ENCODE measurements at regions not wholly inside any gene's neighbourhood (a gene's known extent, or its start where the extent isn't known, plus 50 kb on each side); places are given as distances from the start of the nearest gene placed in this dataset.
"Not testable (repeated sequence)": the region's sequence is repeated elsewhere in the genome, so short reads cannot be mapped to it uniquely, and the experiment has no call there.

DNA sequence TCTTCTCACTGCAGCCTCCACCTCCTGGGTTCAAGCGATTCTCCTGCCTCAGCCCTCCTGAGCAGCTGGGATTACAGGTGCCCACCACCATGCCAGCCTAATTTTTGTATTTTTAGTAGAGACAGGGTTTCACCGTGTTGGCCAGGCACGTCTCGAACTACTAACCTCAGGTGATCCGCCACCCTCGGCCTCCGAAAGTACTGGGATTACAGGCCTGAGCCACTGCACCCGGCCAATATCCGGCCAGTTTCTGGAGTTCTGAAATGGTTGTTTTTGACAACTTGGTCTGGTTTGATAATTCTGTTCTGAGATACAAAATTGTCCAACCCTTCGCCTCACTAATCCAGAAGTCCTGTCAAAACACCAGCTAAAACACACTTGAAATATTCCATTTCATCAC, 667.0 kb downstream of the BRINP3 start:
- not testable (repeated sequence) for DNase-seq

GRCh38 chr1:189811960-189812359, 665.7 kb downstream of the BRINP3 start:
- no peak for DNase-seq

DNA sequence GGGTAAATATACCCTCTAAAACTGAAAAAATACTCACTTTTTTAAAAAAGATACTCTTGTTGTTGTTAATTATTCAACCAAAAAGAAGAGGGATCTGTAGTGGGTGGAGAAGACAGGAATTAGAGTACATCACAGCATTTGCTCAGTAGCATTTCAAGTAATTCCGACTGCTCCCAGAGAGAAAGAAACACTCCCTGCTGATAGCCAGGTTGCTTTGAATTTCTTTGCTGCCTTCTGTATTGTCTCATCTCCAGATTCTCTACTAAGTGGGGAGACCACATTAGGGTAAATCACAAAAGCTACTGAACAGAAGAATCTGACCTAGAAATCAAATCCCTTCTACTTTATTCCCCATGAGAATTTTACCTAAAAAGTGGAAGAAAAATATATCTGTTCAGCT, 661.1 kb downstream of the BRINP3 start:
- DNase-seq, result no peak

DNA sequence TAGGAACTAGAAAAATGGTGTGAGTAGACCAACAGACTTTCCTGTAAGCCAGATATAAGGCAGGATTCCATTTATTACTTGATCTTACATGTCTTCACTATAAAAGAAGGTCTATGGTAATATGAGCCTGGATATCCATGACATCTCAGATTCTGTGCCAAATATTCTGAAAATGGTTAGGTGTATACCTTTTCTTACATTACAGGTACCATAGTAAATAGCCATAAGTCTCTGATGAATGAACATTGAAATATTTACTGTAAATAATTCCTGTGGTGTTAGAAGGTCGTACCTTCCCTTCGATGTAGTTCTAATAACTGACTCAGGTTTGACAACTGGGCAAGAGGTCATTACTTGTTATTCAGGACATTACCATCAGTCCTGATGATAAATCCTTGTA, 657.9 kb downstream of the BRINP3 start:
- DNase-seq, result no peak

- no peak for DNase-seq
These were observed 655.8 kb downstream of the BRINP3 start for GRCh38 chr1:189821833-189822232.

GRCh38 chr1:189834813-189835212, 642.9 kb downstream of the BRINP3 start:
- DNase-seq, result no peak

DNA sequence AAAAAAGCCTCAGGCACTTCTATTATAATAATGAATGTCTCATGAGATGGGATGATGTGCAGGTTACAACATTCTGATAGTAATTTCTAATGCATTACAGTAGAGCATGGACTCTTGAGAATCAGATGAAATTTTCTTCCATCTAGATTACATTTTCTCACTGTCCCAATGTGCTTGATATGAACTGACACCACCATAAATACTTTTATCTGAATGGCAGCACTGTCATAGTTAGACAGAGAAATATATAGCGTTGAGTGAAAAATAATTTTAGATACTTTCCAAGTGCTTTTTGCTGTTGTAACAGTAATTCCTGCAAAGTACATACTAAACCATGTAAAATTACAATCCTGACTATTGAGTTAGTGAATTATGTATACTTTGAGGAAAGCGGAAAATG, 630.1 kb downstream of the BRINP3 start:
- DNase-seq, result no peak

- no peak for DNase-seq
These were observed 625.8 kb downstream of the BRINP3 start for GRCh38 chr1:189851806-189852367.

DNA sequence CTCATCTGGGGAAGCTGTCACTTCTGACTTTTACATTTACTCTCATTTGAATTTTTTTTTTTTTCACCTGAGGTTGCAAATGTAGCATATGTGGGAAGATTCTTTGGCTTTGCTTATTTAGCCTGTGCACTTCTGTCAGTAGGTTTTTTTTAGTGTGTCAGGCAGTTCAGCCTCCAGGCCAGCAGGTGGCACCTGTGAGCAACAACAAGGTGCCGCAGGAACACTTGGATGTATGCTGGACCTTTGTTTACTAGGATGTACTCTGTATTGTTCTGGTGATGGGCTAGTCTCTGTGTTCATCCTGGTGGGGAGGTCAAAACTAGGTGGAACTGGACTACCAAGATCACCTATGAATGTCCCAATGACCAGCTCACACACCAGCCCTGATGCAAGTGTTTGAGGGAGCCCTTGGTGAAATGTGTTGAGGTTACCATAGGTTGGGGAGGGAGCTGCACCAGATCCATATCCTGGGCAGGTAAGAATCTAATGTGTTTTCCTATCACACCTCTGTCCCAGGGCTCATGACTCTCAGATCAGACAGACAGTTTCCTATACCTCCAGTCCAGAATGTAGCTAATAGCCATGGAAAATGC, 618.2 kb downstream of the BRINP3 start:
- DNase-seq, result peak; percentile 16 to 17

GRCh38 chr1:189866606-189867005, 611.1 kb downstream of the BRINP3 start:
- no peak for DNase-seq

GRCh38 chr1:189868021-189868420, 609.6 kb downstream of the BRINP3 start:
- DNase-seq, result no peak

DNA sequence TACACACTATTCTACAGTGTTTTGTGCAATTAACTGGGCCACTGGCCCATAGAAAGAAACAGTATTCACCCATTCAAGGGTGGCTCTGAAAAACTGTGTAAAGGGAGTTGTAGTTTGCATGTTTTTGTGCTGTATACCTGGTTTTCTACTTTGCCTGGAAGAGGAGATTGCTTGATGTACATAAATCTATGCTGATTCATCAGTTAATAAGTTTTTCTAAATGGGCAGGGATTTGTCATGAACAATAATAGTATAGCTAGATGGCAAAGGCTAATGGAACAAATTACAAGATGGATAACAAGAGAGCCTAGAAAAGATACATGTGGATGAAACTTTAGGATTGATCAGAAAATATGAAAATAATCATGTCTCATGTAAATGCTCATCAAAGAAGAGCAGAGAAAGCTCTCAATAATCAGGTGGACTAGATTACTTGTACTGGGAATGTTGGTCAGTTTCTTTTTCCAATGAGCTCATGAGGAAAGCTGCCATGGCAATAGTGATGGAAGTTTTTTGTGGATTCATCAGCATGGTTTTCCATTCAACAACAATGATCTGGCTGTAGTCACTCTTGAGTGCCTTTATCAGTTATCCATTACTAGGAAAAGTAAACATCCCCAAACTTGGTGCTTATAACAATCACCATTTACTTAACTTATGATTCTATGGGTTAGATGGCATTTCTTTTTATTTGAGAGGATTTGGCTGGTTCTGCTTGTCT, 602.8 kb downstream of the BRINP3 start:
- DNase-seq, result no peak

DNA sequence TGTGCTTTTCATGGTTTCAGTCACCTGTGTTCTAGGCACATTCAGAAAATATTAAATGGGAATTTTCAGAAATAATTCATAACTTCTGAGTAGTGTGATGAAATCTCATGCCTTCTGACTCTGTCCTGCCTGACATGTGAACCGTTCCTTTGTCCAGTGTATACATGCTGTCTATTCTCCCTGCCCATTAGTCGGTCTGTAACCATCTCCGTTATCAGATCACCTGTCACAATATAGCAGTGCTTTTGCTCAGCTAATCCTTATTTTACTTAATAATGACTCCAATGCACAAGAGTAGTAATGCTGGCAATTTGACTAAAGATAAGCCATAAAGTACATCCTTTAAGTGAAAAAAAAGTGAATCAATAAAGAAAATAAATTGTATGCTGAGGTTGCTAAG, 597.5 kb downstream of the BRINP3 start:
- no peak for DNase-seq

DNA sequence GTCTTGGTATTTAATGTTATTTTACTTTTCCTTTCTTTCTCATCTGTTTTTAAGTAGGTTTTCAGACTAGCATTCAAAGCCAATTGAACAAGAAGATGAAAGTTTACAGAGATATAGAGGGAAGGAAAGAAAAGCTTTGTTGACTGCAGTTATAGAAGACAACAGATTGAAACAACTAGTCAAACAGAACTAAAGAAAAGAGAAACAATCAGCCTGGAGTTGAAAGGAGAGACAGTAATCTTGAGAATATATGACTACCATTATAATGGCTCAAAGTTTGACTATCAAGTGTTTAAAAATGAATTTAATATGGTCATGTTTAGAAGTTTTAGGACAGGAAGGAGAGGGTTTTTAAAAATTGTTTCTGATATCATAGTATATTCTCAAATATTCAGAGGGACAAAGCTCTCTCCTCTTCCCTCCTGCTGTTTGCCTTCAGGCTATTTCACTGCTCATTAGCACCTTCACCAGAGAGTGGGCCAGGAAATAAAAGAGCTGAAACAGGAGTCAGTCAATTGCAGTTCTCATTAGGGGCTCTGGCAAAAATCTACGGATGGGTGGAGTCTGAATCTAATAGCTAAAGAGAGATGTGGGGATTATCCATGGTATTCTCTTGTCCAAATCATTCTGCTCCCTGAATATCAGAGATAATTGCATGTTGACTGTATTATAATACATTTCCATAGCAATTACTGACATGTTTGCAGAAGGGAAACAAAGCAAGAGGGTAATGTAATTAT, 577.8 kb downstream of the BRINP3 start:
- no peak for DNase-seq

DNA sequence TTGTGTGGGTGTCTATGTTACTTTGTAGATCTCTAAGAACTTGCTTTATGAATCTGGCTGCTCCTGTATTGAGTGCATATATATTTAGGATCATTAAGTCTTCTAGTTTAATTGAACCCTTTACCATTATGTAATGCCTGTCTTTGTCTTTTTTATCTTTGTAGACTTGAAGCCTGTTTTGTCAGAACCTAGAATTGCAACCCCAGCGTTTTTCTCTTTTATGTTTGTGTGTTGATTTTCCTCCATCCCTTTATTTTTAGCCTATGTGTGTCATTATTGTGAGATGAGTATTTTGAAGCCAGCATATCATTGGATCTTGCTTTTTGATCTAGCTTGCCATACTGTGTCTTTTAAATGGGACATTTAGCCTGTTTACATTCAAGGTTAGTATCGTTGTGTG, 573.2 kb downstream of the BRINP3 start:
- DNase-seq, result no peak

DNA sequence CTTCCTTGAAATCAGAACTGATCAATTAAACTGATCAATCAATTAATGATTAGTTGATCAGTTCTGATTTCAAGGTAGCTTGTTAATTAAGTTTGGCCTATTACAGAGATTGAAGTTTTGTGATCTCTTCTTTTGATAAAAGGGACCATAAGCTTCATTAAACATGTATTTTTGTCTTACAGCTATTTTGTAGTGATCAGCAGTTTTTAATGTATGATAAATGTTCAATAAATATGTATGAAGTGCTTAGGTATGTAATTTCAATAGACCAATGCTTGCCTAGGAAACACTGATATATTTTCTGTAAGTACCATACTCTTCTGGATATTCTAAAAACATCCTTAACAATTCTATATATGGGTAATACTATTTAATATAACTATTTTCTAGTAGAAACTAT, 569.6 kb downstream of the BRINP3 start:
- no peak for DNase-seq

DNA sequence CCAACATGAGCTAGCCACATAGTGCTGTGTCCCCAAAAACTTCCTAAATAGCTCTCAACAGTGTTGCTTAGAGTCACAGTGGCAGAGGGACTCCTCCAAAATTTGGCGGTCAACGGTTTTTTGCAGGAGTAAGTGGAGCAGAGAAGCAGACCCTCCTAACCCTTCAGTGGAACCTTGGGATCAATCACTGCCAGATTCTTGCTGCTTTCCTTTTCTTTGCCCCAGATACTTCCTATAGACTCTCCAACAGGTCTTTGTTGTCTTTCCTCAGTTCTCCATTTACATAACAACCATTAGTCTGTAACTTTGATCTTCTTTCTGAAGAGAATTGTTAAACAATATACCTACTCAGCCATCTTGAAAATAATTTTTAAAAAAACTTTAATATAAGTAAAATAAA, 556.1 kb downstream of the BRINP3 start:
- DNase-seq, result no peak

GRCh38 chr1:189927641-189928040, 550.0 kb downstream of the BRINP3 start:
- DNase-seq, result no peak

- no peak for DNase-seq
These were observed 548.1 kb downstream of the BRINP3 start for GRCh38 chr1:189929501-189930099.

GRCh38 chr1:189936861-189937260, 540.8 kb downstream of the BRINP3 start:
- DNase-seq, result no peak

- no peak for DNase-seq
These were observed 537.7 kb downstream of the BRINP3 start for GRCh38 chr1:189939967-189940366.

DNA sequence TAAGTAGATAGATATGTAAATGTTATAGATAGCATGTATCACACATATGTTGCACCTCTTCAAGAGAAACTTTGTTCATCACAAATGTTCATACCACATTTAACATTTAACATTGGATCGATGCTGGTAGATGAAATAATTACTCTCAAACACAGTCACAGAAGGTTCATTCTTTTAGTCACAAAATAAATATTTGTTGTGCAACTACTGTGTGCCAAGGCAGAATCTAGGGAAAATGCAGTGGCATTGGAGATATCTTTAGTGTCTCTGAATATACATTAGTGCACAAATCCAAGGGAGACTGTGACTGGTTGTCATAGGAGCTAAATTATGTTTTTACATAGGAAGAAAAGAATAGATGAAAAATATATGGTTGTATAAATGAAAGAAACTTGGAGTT, 535.7 kb downstream of the BRINP3 start:
- no peak for DNase-seq

DNA sequence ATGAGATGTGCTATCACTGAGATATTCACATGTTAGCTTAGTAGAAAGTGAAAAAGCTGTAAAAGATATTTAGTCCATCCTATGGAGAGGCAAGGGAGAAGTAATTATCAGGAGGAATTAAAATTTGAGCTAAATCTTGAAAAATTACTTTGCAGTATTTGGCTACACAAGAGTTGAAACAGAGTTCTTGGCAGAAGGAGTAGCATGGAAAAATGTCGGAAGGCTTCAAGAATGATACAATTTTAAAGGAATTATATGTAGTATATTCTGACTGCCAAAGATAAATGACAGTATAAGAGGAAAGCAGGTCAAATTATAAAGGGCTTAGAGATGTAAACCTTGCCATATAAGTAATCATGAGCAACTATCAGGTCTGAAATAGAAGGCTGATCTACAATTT, 518.9 kb downstream of the BRINP3 start:
- DNase-seq, result no peak

- DNase-seq, result no peak
These were observed 516.9 kb downstream of the BRINP3 start for GRCh38 chr1:189960769-189961168.

Measured in AML-193 (cell line).